ENCODE measurements at regions not wholly inside any gene's neighbourhood (a gene's known extent, or its start where the extent isn't known, plus 50 kb on each side); places are given as distances from the start of the nearest gene placed in this dataset.

- 49 to 85% (median 78%) methylated on average over 2 to 3 of the region's 3 CpGs for WGBS, 5 donors
These were observed 127.6 kb upstream of the DAAM1 start for GRCh38 chr14:59060841-59061240.

GRCh38 chr14:59061292-59061691 lies 127.2 kb upstream of the DAAM1 start:
- TF ChIP-seq CTCF (IDR thresholded peaks at IDR 0.05 in 8 of 11, conservative IDR thresholded peaks at IDR 0.05 in 3 of 11) (no peak), POLR2AphosphoS5 (IDR thresholded peaks at IDR 0.05) (no peak)
- no peak for DNase-seq
- H3K4me3 ChIP-seq, result no peak overlapping the region
- H3K36me3 ChIP-seq, result no peaks in the 10 kb centered on the region
- 60 to 76% (median 65%) methylated on average over 3 of the region's 3 CpGs for WGBS, 5 donors
- H3K9me3 ChIP-seq, result peaks cover 0 to 20% (median 13%) of the 10 kb centered on the region in 8 donors
- no peaks in the 10 kb centered on the region for H3K4me1 ChIP-seq
- H3K27ac ChIP-seq, result no peak overlapping the region
- intact Hi-C loops (cut with DNase I; ENCODE audit: low total_unique reads), result no loop called here
- H3K27me3 ChIP-seq (replicated peaks in 1 of 7), result no peaks in the 10 kb centered on the region

More at GRCh38 chr14:59060841-59061240, 127.6 kb upstream of the DAAM1 start:
- Histone ChIP-seq H3K4me3 (no peak overlapping the region), H3K4me1 (no peaks in the 10 kb centered on the region), H3K9me3 (peaks cover 0 to 20% (median 13%) of the 10 kb centered on the region in 8 donors), H3K27me3 (replicated peaks in 1 of 7) (no peaks in the 10 kb centered on the region), H3K27ac (no peak overlapping the region), H3K36me3 (no peaks in the 10 kb centered on the region)
- TF ChIP-seq POLR2A (IDR thresholded peaks at IDR 0.05) (no peak), POLR2AphosphoS5 (IDR thresholded peaks at IDR 0.05) (no peak), CTCF (IDR thresholded peaks at IDR 0.05 in 8 of 11, conservative IDR thresholded peaks at IDR 0.05 in 3 of 11) (no peak)
- no peak for DNase-seq
- intact Hi-C loops (cut with DNase I; ENCODE audit: low total_unique reads), result no loop called here

GRCh38 chr14:59063259-59063658 lies 125.2 kb upstream of the DAAM1 start:
- Histone ChIP-seq H3K4me1 (no peaks in the 10 kb centered on the region), H3K27me3 (replicated peaks in 1 of 7) (no peaks in the 10 kb centered on the region), H3K27ac (no peak overlapping the region), H3K4me3 (no peak overlapping the region), H3K36me3 (no peaks in the 10 kb centered on the region), H3K9me3 (peaks cover 0 to 20% (median 13%) of the 10 kb centered on the region in 8 donors)
- intact Hi-C loops (cut with DNase I; ENCODE audit: low total_unique reads), result no loop called here
- TF ChIP-seq POLR2AphosphoS5 (IDR thresholded peaks at IDR 0.05) (no peak), CTCF (IDR thresholded peaks at IDR 0.05 in 8 of 11, conservative IDR thresholded peaks at IDR 0.05 in 3 of 11) (no peak), POLR2A (IDR thresholded peaks at IDR 0.05) (no peak)
- DNase-seq, result no peak
- WGBS, 5 donors, result 54 to 82% (median 76%) methylated on average over 2 of the region's 2 CpGs

- no peaks in the 10 kb centered on the region for H3K36me3 ChIP-seq
- no peaks in the 10 kb centered on the region for H3K27me3 ChIP-seq (replicated peaks in 1 of 7)
- H3K4me1 ChIP-seq, result no peaks in the 10 kb centered on the region
- H3K9me3 ChIP-seq, result peaks cover 0 to 20% (median 12%) of the 10 kb centered on the region in 8 donors
- DNase-seq, result no peak
- no peak overlapping the region for H3K4me3 ChIP-seq
- H3K27ac ChIP-seq, result no peak overlapping the region
- 29 to 44% (median 35%) methylated on average over 4 of the region's 4 CpGs for WGBS, 5 donors
- TF ChIP-seq POLR2A (IDR thresholded peaks at IDR 0.05) (no peak), CTCF (IDR thresholded peaks at IDR 0.05 in 8 of 11, conservative IDR thresholded peaks at IDR 0.05 in 3 of 11) (no peak), POLR2AphosphoS5 (IDR thresholded peaks at IDR 0.05) (no peak)
- intact Hi-C loops (cut with DNase I; ENCODE audit: low total_unique reads), result no loop called here
These were observed 121.2 kb upstream of the DAAM1 start for GRCh38 chr14:59067127-59067894.
